ENCODE measurements at regions not wholly inside any gene's neighbourhood (a gene's known extent, or its start where the extent isn't known, plus 50 kb on each side); places are given as distances from the start of the nearest gene placed in this dataset.

DNA sequence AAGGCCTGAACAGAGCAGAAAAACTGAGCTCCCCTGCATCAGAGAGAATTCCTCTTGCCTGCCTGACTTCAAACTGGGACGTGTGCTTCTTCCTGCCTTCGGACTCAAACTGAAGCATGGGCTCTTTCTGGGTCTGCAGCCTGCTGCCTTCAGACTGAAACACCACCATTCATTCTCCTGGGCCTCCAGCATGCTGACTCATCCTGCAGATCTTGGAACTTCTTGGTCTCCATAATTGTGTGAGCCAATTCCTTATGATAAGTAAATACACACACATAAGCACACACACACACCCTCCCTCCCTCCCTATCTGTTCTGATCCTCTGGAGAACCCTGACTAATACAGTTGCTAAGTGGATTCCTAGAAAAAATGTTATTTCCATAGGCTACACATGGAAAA, 874.3 kb upstream of the EEF2KMT start:
- TF ChIP-seq, protein P1, sequence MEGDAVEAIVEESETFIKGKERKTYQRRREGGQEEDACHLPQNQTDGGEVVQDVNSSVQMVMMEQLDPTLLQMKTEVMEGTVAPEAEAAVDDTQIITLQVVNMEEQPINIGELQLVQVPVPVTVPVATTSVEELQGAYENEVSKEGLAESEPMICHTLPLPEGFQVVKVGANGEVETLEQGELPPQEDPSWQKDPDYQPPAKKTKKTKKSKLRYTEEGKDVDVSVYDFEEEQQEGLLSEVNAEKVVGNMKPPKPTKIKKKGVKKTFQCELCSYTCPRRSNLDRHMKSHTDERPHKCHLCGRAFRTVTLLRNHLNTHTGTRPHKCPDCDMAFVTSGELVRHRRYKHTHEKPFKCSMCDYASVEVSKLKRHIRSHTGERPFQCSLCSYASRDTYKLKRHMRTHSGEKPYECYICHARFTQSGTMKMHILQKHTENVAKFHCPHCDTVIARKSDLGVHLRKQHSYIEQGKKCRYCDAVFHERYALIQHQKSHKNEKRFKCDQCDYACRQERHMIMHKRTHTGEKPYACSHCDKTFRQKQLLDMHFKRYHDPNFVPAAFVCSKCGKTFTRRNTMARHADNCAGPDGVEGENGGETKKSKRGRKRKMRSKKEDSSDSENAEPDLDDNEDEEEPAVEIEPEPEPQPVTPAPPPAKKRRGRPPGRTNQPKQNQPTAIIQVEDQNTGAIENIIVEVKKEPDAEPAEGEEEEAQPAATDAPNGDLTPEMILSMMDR (conservative IDR thresholded peaks at IDR 0.05 in 1 of 2, IDR thresholded peaks at IDR 0.05 in 1 of 2; ENCODE audit: low read depth in 1 of 2, low read length in 2 of 2), result no peak
- TF ChIP-seq EZH2 (IDR thresholded peaks at IDR 0.05; ENCODE audit: low read length, missing control alignments), result no peak

All from fibroblast of lung (primary cell).